Kidney (tissue), 13 donors: ENCODE measurements at regions not wholly inside any gene's neighbourhood (a gene's known extent, or its start where the extent isn't known, plus 50 kb on each side); places are given as distances from the start of the nearest gene placed in this dataset.

Experiments
- DNase-seq, 5 donors: peaks; one replicate each; pipeline ENCODE4 v3.0.0-alpha.2; 2013 to 2020
- FAIRE-seq: peaks from 2 replicates; lab custom pipeline; 2012; peaks lifted over from hg19 to GRCh38; lab: Jason Lieb, UNC
- H3K27ac ChIP-seq, 2 donors: one replicate each; pipeline ENCODE4 v1.7.0; 2013; ENCODE audit warnings: low read depth in 2 of 2, low read length in 2 of 2, inconsistent platforms in 1 of 2
- H3K27me3 ChIP-seq: one replicate; pipeline ENCODE4 v1.7.1; 2013; ENCODE audit warnings: low read length, inconsistent platforms; ENCODE audit not compliant: control insufficient read depth, insufficient read depth
- H3K36me3 ChIP-seq, 3 donors: one replicate each; pipeline versions ENCODE4 v1.7.0 to v1.7.1; 2013; ENCODE audit warnings: low read length in 3 of 3, control low read depth in 1 of 3, inconsistent platforms in 1 of 3; ENCODE audit not compliant: insufficient read depth in 3 of 3, control insufficient read depth in 2 of 3
- H3K4me1 ChIP-seq, 3 donors: one replicate each; pipeline versions ENCODE4 v1.7.0 to v1.7.1; 2013; ENCODE audit warnings: low read length in 3 of 3, inconsistent platforms in 1 of 3, low read depth in 1 of 3; ENCODE audit not compliant: control insufficient read depth in 2 of 3, insufficient read depth in 2 of 3
- H3K4me3 ChIP-seq, 3 donors: one replicate each; pipeline versions ENCODE4 v1.7.0 to v1.8.1; 2013; ENCODE audit warnings: low read length in 3 of 3, control low read depth in 1 of 3, inconsistent platforms in 1 of 3
- H3K9ac ChIP-seq, 3 donors: one replicate each; pipeline versions ENCODE4 v1.7.0 to v1.7.1; 2013; ENCODE audit warnings: low read length in 3 of 3, control low read depth in 1 of 3, inconsistent platforms in 1 of 3
- H3K9me3 ChIP-seq, 3 donors: one replicate each; pipeline versions ENCODE4 v1.7.0 to v1.7.1; 2013; ENCODE audit warnings: low read length in 3 of 3, control low read depth in 1 of 3, inconsistent platforms in 1 of 3; ENCODE audit not compliant: control insufficient read depth in 2 of 3, insufficient read depth in 1 of 3
- CTCF ChIP-seq: IDR thresholded peaks from 3 replicates; pipeline ENCODE4 v1.5.1; 2012; ENCODE audit warnings: mild to moderate bottlenecking, moderate library complexity, borderline replicate concordance; ENCODE audit not compliant: insufficient read depth; ENCODE audit errors: extremely low read depth
- intact Hi-C: fragments of 100-400 bp; cut with DNase I; formaldehyde crosslinking; loops from one replicate; pipeline ENCODE4 v1.11.1; 2022
- donor health status: control.
- donor health status: control.
- donor health status: control.
- donor health status: control.
- donor health status: control.
- donor health status: DM: yes; HTN: yes; CAD: no.
- donor health status: Normal renal cell carcinoma (clear cell type).

GRCh38 chr4:145396581-145396980 lies 85.1 kb upstream of the SMAD1 start:
- H3K4me3 ChIP-seq: no peak overlapping the region
- H3K36me3 ChIP-seq: no peaks in the 10 kb centered on the region
- intact Hi-C loops: no loop called here
- H3K9me3 ChIP-seq: no peaks in the 10 kb centered on the region
- H3K4me1 ChIP-seq: no peaks in the 10 kb centered on the region
- H3K27me3 ChIP-seq: no peaks in the 10 kb centered on the region
- no peak overlapping the region for H3K9ac ChIP-seq
- no peak for TF ChIP-seq CTCF
- H3K27ac ChIP-seq: no peak overlapping the region
- FAIRE-seq: no peak
- no peak for DNase-seq

- Histone ChIP-seq H3K4me3 (no peak overlapping the region), H3K4me1 (no peaks in the 10 kb centered on the region), H3K9ac (no peak overlapping the region), H3K27me3 (no peaks in the 10 kb centered on the region), H3K9me3 (peaks cover 0 to 1% (median 0%) of the 10 kb centered on the region in 3 donors), H3K36me3 (no peaks in the 10 kb centered on the region), H3K27ac (no peak overlapping the region)
- intact Hi-C loops: no loop called here
- FAIRE-seq (no peak), DNase-seq (no peak)
- TF ChIP-seq CTCF: no peak
Measured at GRCh38 chr4:145390571-145390970, 91.1 kb upstream of the SMAD1 start.

- H3K9ac ChIP-seq: no peak overlapping the region
- no peaks in the 10 kb centered on the region for H3K36me3 ChIP-seq
- H3K27me3 ChIP-seq: no peaks in the 10 kb centered on the region
- H3K27ac ChIP-seq: no peak overlapping the region
- FAIRE-seq: no peak
- H3K4me3 ChIP-seq: no peak overlapping the region
- DNase-seq: no peak
- no peaks in the 10 kb centered on the region for H3K4me1 ChIP-seq
- peaks cover 0 to 5% (median 0%) of the 10 kb centered on the region in 3 donors for H3K9me3 ChIP-seq
- no peak for TF ChIP-seq CTCF
- intact Hi-C loops: no loop called here
Measured at GRCh38 chr4:145389550-145389949, 92.1 kb upstream of the SMAD1 start.

- Histone ChIP-seq H3K27me3 (no peaks in the 10 kb centered on the region), H3K9me3 (peaks cover 0 to 5% (median 0%) of the 10 kb centered on the region in 3 donors), H3K4me3 (no peak overlapping the region), H3K27ac (no peak overlapping the region), H3K9ac (no peak overlapping the region), H3K4me1 (no peaks in the 10 kb centered on the region), H3K36me3 (no peaks in the 10 kb centered on the region)
- intact Hi-C loops: no loop called here
- DNase-seq (peak in 2 of 5 donors; percentile 12 to 16), FAIRE-seq (no peak)
- TF ChIP-seq CTCF: no peak
Measured at GRCh38 chr4:145388043-145388442, 93.6 kb upstream of the SMAD1 start.
